Stimulated activated CD4-positive, alpha-beta T cell treated with anti-CD3 and anti-CD28 coated beads, Interleukin-2, amount 100 ng/mL, for 48 hours (primary cell): ENCODE measurements at regions not wholly inside any gene's neighbourhood (a gene's known extent, or its start where the extent isn't known, plus 50 kb on each side); places are given as distances from the start of the nearest gene placed in this dataset.

Experiments used
- DNase-seq, 2 donors: peaks; one replicate each; pipeline ENCODE4 v3.0.0-alpha.2; 2020

GRCh38 chr9:16344343-16344742, 526.1 kb downstream of the BNC2 start:
- DNase-seq = no peak

GRCh38 chr9:16345902-16346301, 524.6 kb downstream of the BNC2 start:
- no peak for DNase-seq

- no peak for DNase-seq
Observed at GRCh38 chr9:16347886-16348285, 522.6 kb downstream of the BNC2 start.

GRCh38 chr9:16348531-16348930, 521.9 kb downstream of the BNC2 start:
- DNase-seq = no peak

DNA sequence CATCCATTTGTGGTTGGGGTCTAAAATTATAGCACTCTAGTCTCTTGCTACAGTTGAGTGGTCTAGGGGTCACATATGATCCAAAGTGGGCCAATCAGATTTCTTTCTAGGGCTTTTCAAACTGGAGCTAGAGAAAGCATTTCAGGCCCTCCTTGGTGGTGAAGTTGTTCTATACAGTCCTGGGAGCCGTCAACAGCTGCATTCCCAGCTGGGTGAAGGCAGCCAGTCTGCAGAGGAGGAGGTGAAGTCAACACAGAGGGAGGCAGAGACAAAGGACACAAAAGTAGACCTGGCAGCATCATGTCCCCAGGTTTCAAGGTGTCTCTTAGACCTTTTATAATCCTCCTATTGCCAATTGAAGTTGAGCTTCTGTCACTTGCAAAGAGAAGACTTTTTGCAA, 518.2 kb downstream of the BNC2 start:
- DNase-seq = no peak

DNA sequence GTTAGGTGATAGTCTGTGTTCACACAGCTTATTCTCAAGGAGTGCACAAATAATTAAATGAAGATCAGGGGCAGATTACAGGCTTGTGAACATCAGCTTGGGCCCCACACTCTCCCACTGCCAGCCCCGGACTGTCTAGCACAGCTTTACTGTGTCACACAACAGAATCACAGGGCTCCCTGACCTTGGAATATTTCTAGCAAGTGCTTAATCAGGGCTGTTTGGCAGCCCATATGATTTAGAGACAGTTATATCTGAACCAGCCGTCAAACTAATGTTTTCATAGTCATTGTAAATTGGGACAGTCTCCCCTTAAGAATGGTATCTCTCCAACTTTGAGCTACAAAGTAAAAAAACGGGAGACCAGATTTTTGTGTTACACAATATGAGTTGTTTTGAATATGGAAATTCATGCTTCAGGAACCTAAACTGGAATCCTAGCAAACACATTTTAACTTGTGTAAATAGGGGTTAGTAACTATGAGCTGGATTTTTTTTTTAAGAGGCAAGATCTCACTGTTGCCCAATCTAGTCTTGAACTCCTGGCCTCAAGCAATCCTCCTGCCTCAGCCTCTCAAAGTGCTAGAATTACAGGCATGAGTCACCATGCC, 517.6 kb downstream of the BNC2 start:
- DNase-seq = no peak

DNA sequence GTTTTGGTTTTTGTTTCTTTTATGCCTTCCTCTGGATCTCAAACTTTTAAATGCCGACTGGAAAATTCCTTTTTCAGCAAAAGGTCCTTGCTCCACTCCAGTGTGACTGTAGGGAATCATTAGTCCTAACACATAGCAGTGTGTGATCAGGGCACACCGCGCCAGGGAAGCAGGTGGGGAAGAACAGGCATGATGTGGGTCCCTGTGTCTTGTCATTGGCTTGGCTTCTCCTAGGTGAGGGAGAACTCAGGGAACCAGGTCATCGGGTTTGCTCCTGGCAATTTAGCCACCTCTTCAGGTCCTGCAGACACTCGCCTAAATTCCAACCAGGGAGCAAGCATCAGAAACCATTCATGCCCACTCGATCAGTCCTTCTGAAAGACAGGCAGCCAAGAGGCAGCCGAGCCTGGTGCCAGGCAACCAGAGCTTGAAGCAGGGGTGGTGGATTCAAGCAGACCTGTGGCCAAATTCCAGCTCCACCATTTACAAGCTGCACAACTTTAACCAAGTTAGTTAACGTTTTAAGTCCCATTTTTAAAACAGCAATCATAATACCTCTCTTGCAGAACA, 514.2 kb downstream of the BNC2 start:
- DNase-seq = no peak

- DNase-seq = no peak
Observed at GRCh38 chr9:16357828-16358227, 512.6 kb downstream of the BNC2 start.

- no peak for DNase-seq
Observed at GRCh38 chr9:16358751-16359150, 511.7 kb downstream of the BNC2 start.
